Left renal pelvis (tissue), 4 donors: ENCODE measurements at regions not wholly inside any gene's neighbourhood (a gene's known extent, or its start where the extent isn't known, plus 50 kb on each side); places are given as distances from the start of the nearest gene placed in this dataset.
"Not testable (repeated sequence)": the region's sequence is repeated elsewhere in the genome, so short reads cannot be mapped to it uniquely, and the experiment has no call there.

Experiments used
- DNase-seq, 4 donors: peaks; one replicate each; pipeline ENCODE4 v3.0.0-alpha.2; 2013; ENCODE audit warnings: low read depth in 4 of 4, low spot score in 3 of 4

GRCh38 chr15:36133742-36134141 is 445.7 kb upstream of the CDIN1 start:
- no peak for DNase-seq

- no peak for DNase-seq
These were observed 443.4 kb upstream of the CDIN1 start for GRCh38 chr15:36136049-36136448.

- DNase-seq, result no peak
These were observed 426.5 kb upstream of the CDIN1 start for GRCh38 chr15:36152936-36153335.

GRCh38 chr15:36156879-36157427 is 422.5 kb upstream of the CDIN1 start:
- DNase-seq, result no peak

GRCh38 chr15:36160351-36160750 is 419.1 kb upstream of the CDIN1 start:
- DNase-seq, result no peak

- DNase-seq, result no peak
These were observed 418.3 kb upstream of the CDIN1 start for GRCh38 chr15:36161108-36161507.

GRCh38 chr15:36161771-36162212 is 417.6 kb upstream of the CDIN1 start:
- DNase-seq, result no peak

- not testable (repeated sequence) for DNase-seq
These were observed 415.4 kb upstream of the CDIN1 start for GRCh38 chr15:36163983-36164382.

- no peak for DNase-seq
These were observed 406.5 kb upstream of the CDIN1 start for GRCh38 chr15:36172955-36173354.

GRCh38 chr15:36175186-36175740 is 404.2 kb upstream of the CDIN1 start:
- no peak for DNase-seq

- no peak for DNase-seq
These were observed 403.6 kb upstream of the CDIN1 start for GRCh38 chr15:36175741-36176291.

- DNase-seq, result peak; percentile 68 to 71 (median 70)
These were observed 401.7 kb upstream of the CDIN1 start for GRCh38 chr15:36177590-36178302.

- DNase-seq, result peak in 2 of 4 donors; percentile 27 to 28
These were observed 401.2 kb upstream of the CDIN1 start for GRCh38 chr15:36178303-36178633.

- DNase-seq, result no peak
These were observed 396.2 kb upstream of the CDIN1 start for GRCh38 chr15:36183201-36183600.

- no peak for DNase-seq
These were observed 394.0 kb upstream of the CDIN1 start for GRCh38 chr15:36185438-36185837.

- no peak for DNase-seq
These were observed 393.6 kb upstream of the CDIN1 start for GRCh38 chr15:36185845-36186244.

- no peak for DNase-seq
These were observed 393.1 kb upstream of the CDIN1 start for GRCh38 chr15:36186376-36186775.

GRCh38 chr15:36191459-36191858 is 388.0 kb upstream of the CDIN1 start:
- DNase-seq, result no peak

GRCh38 chr15:36195361-36196007 is 383.9 kb upstream of the CDIN1 start:
- not testable (repeated sequence) for DNase-seq

GRCh38 chr15:36208868-36209582 is 370.4 kb upstream of the CDIN1 start:
- DNase-seq, result peak in 1 of 4 donors; percentile 6

GRCh38 chr15:36210426-36210825 is 369.0 kb upstream of the CDIN1 start:
- DNase-seq, result no peak
